Endothelial cell of umbilical vein (primary cell): ENCODE measurements at regions not wholly inside any gene's neighbourhood (a gene's known extent, or its start where the extent isn't known, plus 50 kb on each side); places are given as distances from the start of the nearest gene placed in this dataset.

ENCODE experiments used
- EZH2 ChIP-seq: IDR thresholded peaks from 2 replicates; pipeline ENCODE4 v1.6.1; 2012; ENCODE audit warnings: borderline replicate concordance, low read depth, mild to moderate bottlenecking, moderate library complexity, low read length, inconsistent platforms; ENCODE audit not compliant: severe bottlenecking
- POLR2AphosphoS5 ChIP-seq: IDR thresholded peaks from 2 replicates; pipeline ENCODE4 v1.6.1; 2012; ENCODE audit warnings: low read depth, mild to moderate bottlenecking, control low read depth, low read length, moderate library complexity; ENCODE audit not compliant: insufficient read depth

DNA sequence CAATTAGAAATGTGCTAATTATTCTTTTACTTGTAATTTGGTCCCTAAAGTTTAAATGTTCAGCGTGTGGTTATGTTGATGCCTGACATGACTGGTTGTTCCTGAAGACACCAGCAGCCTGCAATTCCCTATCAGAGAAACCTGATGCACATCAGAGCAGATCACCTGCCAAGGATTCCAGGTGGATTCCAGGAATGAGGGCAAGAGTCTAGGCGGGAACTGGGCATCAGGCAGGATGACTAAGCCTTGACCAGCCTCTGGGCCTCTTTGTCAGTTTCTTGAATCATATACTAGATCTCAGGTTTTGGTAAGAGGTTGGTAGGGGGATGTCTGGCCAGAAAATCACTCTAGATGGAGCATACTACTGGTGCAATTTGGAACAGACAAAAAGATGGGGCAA, 130.7 kb upstream of the TNR start:
- TF ChIP-seq EZH2, result no peak
- TF ChIP-seq POLR2AphosphoS5, result no peak
